DOHH2 (cell line): ENCODE measurements at regions not wholly inside any gene's neighbourhood (a gene's known extent, or its start where the extent isn't known, plus 50 kb on each side); places are given as distances from the start of the nearest gene placed in this dataset.

Experiments used
- H3F3A ChIP-seq: fragments of 200-600 bp; sonication (generic), shearing (Covaris generic); 2 replicates; pipeline ENCODE4 v1.6.0; 2016; ENCODE audit warnings: antibody characterized with exemption, mild to moderate bottlenecking; ENCODE audit not compliant: control insufficient read depth, insufficient read depth
- H3K27ac ChIP-seq: fragments of 200-600 bp; sonication (generic); 2 replicates; pipeline ENCODE4 v1.5.1; 2014; ENCODE audit warnings: low read depth, mild to moderate bottlenecking, low read length, moderate library complexity
- H3K27me3 ChIP-seq: fragments of 200-600 bp; sonication (generic); 2 replicates; pipeline ENCODE4 v1.6.1; 2014; ENCODE audit warnings: mild to moderate bottlenecking, low read length, mixed read lengths; ENCODE audit not compliant: control insufficient read depth
- H3K36me3 ChIP-seq: fragments of 200-600 bp; sonication (generic); 2 replicates; pipeline ENCODE4 v1.6.1; 2014; ENCODE audit warnings: mild to moderate bottlenecking, low read length, moderate library complexity, mixed read lengths; ENCODE audit not compliant: control insufficient read depth
- H3K4me1 ChIP-seq: fragments of 200-600 bp; sonication (generic); 2 replicates; pipeline ENCODE4 v1.6.1; 2014; ENCODE audit warnings: mild to moderate bottlenecking, low read length, mixed read lengths; ENCODE audit not compliant: control insufficient read depth
- H3K4me2 ChIP-seq: fragments of 200-600 bp; sonication (generic); 2 replicates; pipeline ENCODE4 v1.6.0; 2014; ENCODE audit warnings: mild to moderate bottlenecking, low read length, moderate library complexity
- H3K4me3 ChIP-seq: fragments of 200-600 bp; sonication (generic); 2 replicates; pipeline ENCODE4 v1.5.1; 2014; ENCODE audit warnings: mild to moderate bottlenecking, low read length, mixed read lengths
- H3K79me2 ChIP-seq: fragments of 200-600 bp; sonication (generic); 2 replicates; pipeline ENCODE4 v1.6.1; 2014; ENCODE audit warnings: mild to moderate bottlenecking, low read length, mixed read lengths; ENCODE audit not compliant: control insufficient read depth
- H3K9me2 ChIP-seq: fragments of 200-600 bp; sonication (generic); replicated peaks from 2 replicates; pipeline ENCODE4 v1.6.1; 2014; ENCODE audit warnings: mild to moderate bottlenecking, low read length, mixed read lengths; ENCODE audit not compliant: control insufficient read depth
- H3K9me3 ChIP-seq: fragments of 200-600 bp; sonication (generic); 2 replicates; pipeline ENCODE4 v1.6.1; 2014; ENCODE audit warnings: antibody characterized with exemption, low read length, mixed read lengths; ENCODE audit not compliant: control insufficient read depth, insufficient read depth
- H4K20me1 ChIP-seq: fragments of 200-600 bp; sonication (generic); 2 replicates; pipeline ENCODE4 v1.6.0; 2014; ENCODE audit warnings: low read depth, mild to moderate bottlenecking, antibody characterized with exemption, low read length, moderate library complexity; ENCODE audit not compliant: control insufficient read depth, insufficient read depth
- CTCF ChIP-seq: fragments of 200-600 bp; sonication (generic); IDR thresholded peaks from one replicate; pipeline ENCODE4 v1.5.1; 2014; ENCODE audit warnings: antibody characterized with exemption, mild to moderate bottlenecking, low read depth, low read length; ENCODE audit not compliant: poor library complexity, severe bottlenecking
- EZH2phosphoT487 ChIP-seq: fragments of 200-600 bp; sonication (generic); IDR thresholded peaks from 2 replicates; pipeline ENCODE4 v1.6.1; 2017; ENCODE audit warnings: borderline replicate concordance, mild to moderate bottlenecking, antibody characterized with exemption, low read length, moderate library complexity, mixed read lengths

- Histone ChIP-seq H3K9me3 (no peaks in the 10 kb centered on the region), H3K27me3 (no peaks in the 10 kb centered on the region), H3K4me1 (peaks cover 27% of the 10 kb centered on the region), H3K4me3 (no peak overlapping the region), H3K9me2 (no peaks in the 10 kb centered on the region), H3K27ac (no peak overlapping the region), H4K20me1 (no peaks in the 10 kb centered on the region), H3K4me2 (no peak overlapping the region), H3K79me2 (no peaks in the 10 kb centered on the region), H3F3A (no peaks in the 10 kb centered on the region), H3K36me3 (no peaks in the 10 kb centered on the region)
- no peak for TF ChIP-seq EZH2phosphoT487
- no peak for TF ChIP-seq CTCF
Observed at GRCh38 chr4:11072463-11072862, 356.2 kb downstream of the HS3ST1 start.

GRCh38 chr4:11070813-11071212 is 357.9 kb downstream of the HS3ST1 start:
- Histone ChIP-seq H3K4me2 (no peak overlapping the region), H3K4me3 (no peak overlapping the region), H3K9me2 (no peaks in the 10 kb centered on the region), H4K20me1 (no peaks in the 10 kb centered on the region), H3K4me1 (peaks cover 22% of the 10 kb centered on the region), H3F3A (no peaks in the 10 kb centered on the region), H3K36me3 (no peaks in the 10 kb centered on the region), H3K27ac (no peak overlapping the region), H3K27me3 (no peaks in the 10 kb centered on the region), H3K9me3 (no peaks in the 10 kb centered on the region), H3K79me2 (no peaks in the 10 kb centered on the region)
- TF ChIP-seq CTCF (no peak), EZH2phosphoT487 (no peak)

DNA sequence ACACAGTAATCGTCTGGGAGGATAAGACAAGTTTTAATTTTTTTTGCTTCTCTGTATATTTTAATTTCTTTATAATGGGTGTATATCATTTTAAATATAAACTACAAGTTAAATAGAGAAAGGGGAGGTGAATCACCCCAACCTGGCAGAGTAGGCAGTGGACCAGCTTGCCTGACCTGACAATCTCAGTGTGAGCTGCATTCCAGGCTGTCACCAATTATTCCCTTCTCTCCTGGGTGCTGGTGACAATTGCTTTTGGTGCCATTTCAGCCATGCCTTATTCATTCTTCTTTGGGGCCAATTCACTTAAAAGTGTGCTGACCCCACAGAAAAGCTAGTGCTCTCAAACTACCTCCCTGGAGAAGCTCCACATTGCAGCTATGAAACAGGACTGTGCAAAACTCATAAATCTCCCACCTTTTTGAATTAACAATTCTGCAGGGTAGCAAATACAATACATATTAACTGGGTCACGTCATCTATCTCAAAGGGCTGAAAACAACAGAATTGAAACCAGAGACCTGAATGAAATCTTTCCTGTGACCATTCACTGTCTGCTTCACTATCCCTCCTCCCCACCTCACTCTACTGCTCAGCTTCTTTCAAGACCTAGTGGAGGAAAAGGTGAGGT is 359.0 kb downstream of the HS3ST1 start:
- H3K36me3 ChIP-seq, result no peaks in the 10 kb centered on the region
- H3K4me1 ChIP-seq, result peaks cover 14% of the 10 kb centered on the region
- H3K9me3 ChIP-seq, result no peaks in the 10 kb centered on the region
- H3K4me3 ChIP-seq, result no peak overlapping the region
- no peaks in the 10 kb centered on the region for H3F3A ChIP-seq
- H3K27me3 ChIP-seq, result no peaks in the 10 kb centered on the region
- TF ChIP-seq CTCF (no peak), EZH2phosphoT487 (no peak)
- H3K4me2 ChIP-seq, result no peak overlapping the region
- H3K79me2 ChIP-seq, result no peaks in the 10 kb centered on the region
- no peak overlapping the region for H3K27ac ChIP-seq
- H3K9me2 ChIP-seq, result no peaks in the 10 kb centered on the region
- no peaks in the 10 kb centered on the region for H4K20me1 ChIP-seq
